Colonic mucosa (tissue), 4 donors: ENCODE measurements at regions not wholly inside any gene's neighbourhood (a gene's known extent, or its start where the extent isn't known, plus 50 kb on each side); places are given as distances from the start of the nearest gene placed in this dataset.

Experiments used
- DNase-seq: peaks from one replicate; pipeline ENCODE4 v3.0.0-alpha.2; 2020
- H3K27ac ChIP-seq: fragments of 200-600 bp; one replicate; pipeline ENCODE4 v1.8.0; 2021
- H3K27me3 ChIP-seq: fragments of 200-600 bp; one replicate; pipeline ENCODE4 v1.8.0; 2021
- H3K36me3 ChIP-seq: fragments of 200-600 bp; one replicate; pipeline ENCODE4 v1.8.0; 2021
- H3K4me1 ChIP-seq: fragments of 200-600 bp; one replicate; pipeline ENCODE4 v1.8.0; 2021; ENCODE audit warnings: mild to moderate bottlenecking
- H3K4me3 ChIP-seq: fragments of 200-600 bp; one replicate; pipeline ENCODE4 v1.8.0; 2021
- H3K9ac ChIP-seq, 2 donors: one replicate each; pipeline ENCODE4 v1.7.0; 2013; ENCODE audit warnings: control low read depth in 2 of 2, low read depth in 2 of 2, low read length in 2 of 2
- H3K9me3 ChIP-seq: fragments of 200-600 bp; one replicate; pipeline ENCODE4 v1.8.0; 2021
- intact Hi-C: fragments of 100-400 bp; cut with DNase I; formaldehyde crosslinking; loops from one replicate; pipeline ENCODE4 v1.14.1; 2022
- TF ChIP-seq, protein P1 (sequence below): fragments of 200-600 bp; IDR thresholded peaks from one replicate; pipeline ENCODE4 v1.8.0; 2022; ENCODE audit warnings: antibody characterized with exemption, mild to moderate bottlenecking
- donor health status: healthy.
- donor health status: DM: no; HTN: no; CAD: no.
- donor health status: DM: no; HTN: no; CAD: no.

DNA sequence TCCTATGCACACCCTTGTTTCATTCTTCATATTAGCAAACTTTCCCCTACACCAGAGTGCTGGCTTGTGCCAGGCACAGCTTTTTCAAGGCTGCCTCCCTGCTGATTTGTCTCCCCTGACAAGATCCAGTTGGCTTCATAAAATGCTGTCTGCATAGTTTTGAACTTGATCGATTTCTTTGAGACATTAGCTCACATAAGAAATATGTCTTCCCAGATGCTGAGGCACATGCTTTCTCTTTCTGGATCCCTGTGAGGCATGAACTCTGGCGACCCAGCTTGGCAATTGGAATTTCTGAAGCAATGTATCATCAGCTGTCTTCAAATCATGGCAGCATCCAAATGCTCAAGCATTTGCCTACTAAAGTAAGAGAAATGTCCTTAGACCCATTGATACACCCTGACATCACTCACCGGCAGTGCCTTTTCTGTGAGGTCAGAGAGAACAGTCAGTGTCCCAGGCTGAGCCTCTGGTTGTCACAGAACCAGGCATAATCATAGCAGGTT lies 616.4 kb upstream of the GHITM start:
- Histone ChIP-seq H3K4me1 (no peaks in the 10 kb centered on the region), H3K27me3 (no peaks in the 10 kb centered on the region), H3K27ac (no peak overlapping the region), H3K36me3 (no peaks in the 10 kb centered on the region), H3K4me3 (no peak overlapping the region), H3K9me3 (no peaks in the 10 kb centered on the region), H3K9ac (no peak overlapping the region)
- DNase-seq = no peak
- intact Hi-C loops = no loop called here
- TF ChIP-seq, protein P1, sequence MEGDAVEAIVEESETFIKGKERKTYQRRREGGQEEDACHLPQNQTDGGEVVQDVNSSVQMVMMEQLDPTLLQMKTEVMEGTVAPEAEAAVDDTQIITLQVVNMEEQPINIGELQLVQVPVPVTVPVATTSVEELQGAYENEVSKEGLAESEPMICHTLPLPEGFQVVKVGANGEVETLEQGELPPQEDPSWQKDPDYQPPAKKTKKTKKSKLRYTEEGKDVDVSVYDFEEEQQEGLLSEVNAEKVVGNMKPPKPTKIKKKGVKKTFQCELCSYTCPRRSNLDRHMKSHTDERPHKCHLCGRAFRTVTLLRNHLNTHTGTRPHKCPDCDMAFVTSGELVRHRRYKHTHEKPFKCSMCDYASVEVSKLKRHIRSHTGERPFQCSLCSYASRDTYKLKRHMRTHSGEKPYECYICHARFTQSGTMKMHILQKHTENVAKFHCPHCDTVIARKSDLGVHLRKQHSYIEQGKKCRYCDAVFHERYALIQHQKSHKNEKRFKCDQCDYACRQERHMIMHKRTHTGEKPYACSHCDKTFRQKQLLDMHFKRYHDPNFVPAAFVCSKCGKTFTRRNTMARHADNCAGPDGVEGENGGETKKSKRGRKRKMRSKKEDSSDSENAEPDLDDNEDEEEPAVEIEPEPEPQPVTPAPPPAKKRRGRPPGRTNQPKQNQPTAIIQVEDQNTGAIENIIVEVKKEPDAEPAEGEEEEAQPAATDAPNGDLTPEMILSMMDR = no peak

DNA sequence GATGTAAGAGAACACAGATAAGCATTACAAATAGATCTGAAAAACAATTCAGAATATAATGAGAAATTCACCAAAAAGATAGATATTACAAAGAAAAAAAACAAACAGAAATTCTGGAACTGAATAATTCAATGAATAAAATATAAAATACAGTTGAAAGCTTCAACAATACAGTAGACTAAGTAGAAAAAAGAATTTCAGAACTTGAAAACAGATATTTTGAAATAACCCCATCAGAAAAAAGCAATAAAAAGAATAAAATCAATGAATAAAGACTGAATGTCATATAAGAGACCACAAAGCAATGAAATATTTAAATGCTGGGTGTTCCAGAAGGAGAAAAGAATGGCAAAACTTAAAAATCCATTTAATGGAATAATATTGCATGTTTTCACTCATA lies 611.4 kb upstream of the GHITM start:
- TF ChIP-seq, protein P1 = no peak
- Histone ChIP-seq H3K9me3 (no peaks in the 10 kb centered on the region), H3K36me3 (no peaks in the 10 kb centered on the region), H3K27me3 (no peaks in the 10 kb centered on the region), H3K9ac (no peak overlapping the region), H3K4me3 (no peak overlapping the region), H3K27ac (no peak overlapping the region), H3K4me1 (no peaks in the 10 kb centered on the region)
- intact Hi-C loops = no loop called here
- DNase-seq = no peak

DNA sequence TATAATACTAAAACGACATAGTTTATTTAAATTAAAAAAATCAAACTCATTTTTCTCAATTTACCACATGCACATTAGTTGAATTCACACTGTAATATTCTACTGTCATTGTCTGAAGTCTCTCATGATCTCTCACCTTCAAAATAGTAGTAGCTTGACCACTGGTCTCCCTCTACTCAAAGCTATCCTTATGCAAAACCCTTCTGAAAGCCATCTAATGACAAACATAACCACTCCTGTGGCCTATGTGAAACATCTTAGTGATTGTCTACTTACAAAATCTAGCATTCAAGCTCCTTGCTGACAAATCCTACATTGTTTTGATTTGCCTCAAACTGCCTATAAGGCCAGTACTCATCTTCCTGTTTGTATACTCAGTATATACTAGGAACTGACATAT lies 606.0 kb upstream of the GHITM start:
- no peak for DNase-seq
- Histone ChIP-seq H3K9ac (no peak overlapping the region), H3K4me3 (no peak overlapping the region), H3K36me3 (no peaks in the 10 kb centered on the region), H3K27me3 (no peaks in the 10 kb centered on the region), H3K27ac (no peak overlapping the region), H3K9me3 (no peaks in the 10 kb centered on the region), H3K4me1 (no peaks in the 10 kb centered on the region)
- intact Hi-C loops = no loop called here
- TF ChIP-seq, protein P1 = no peak

DNA sequence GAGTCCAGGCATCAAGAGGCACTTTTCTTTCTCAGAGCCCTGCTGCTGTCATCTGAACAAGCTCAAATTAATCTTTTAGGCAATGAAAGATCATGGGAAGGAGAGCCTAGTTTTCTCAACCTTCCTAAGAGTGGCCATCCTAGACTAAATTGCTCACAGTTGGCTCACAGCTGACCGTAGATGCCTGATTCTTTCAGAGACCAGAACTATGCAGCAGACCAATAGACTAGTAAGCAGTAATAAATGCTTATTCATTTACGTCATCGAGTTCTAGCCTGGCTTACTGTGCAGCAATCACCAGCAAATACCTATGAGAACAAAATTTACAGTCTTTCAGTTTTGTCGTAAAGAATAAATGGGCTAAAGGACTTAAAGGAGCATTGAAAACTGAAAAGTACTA lies 602.9 kb upstream of the GHITM start:
- Histone ChIP-seq H3K9me3 (no peaks in the 10 kb centered on the region), H3K27ac (no peak overlapping the region), H3K4me1 (no peaks in the 10 kb centered on the region), H3K27me3 (no peaks in the 10 kb centered on the region), H3K4me3 (no peak overlapping the region), H3K36me3 (no peaks in the 10 kb centered on the region), H3K9ac (no peak overlapping the region)
- no peak for DNase-seq
- TF ChIP-seq, protein P1 = no peak
- intact Hi-C loops = no loop called here

DNA sequence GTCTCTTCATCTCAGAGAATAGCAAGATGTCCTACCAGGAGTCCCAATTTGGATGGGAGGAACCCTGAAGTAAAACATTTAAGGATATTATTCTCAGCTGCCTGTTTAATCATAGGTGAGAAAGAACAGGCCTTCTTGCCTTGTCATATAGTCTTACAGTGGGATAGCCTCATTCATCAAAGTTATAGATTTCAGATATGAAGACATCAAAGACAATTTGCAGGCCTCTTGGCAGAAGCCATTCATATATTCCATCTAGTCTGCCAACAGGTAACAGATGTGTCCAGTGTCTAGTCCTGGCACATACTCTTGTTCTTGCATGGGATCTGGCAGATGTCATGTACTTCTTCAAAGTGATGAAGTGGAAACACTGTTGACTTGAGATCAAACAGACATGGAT lies 601.3 kb upstream of the GHITM start:
- intact Hi-C loops = no loop called here
- TF ChIP-seq, protein P1 = no peak

More for the DNA sequence above, 601.3 kb upstream of the GHITM start:
- Histone ChIP-seq H3K4me1 (no peaks in the 10 kb centered on the region), H3K9ac (no peak overlapping the region), H3K36me3 (no peaks in the 10 kb centered on the region), H3K4me3 (no peak overlapping the region), H3K9me3 (no peaks in the 10 kb centered on the region), H3K27ac (no peak overlapping the region), H3K27me3 (no peaks in the 10 kb centered on the region)
- DNase-seq = no peak
